GM18498 (cell line): ENCODE measurements at regions not wholly inside any gene's neighbourhood (a gene's known extent, or its start where the extent isn't known, plus 50 kb on each side); places are given as distances from the start of the nearest gene placed in this dataset.
"Not testable (repeated sequence)": the region's sequence is repeated elsewhere in the genome, so short reads cannot be mapped to it uniquely, and the experiment has no call there.

Experiments used
- ATAC-seq: cut with Tn5 transposase; IDR thresholded peaks from one replicate; pipeline ENCODE4 v1.9.1; 2021; ENCODE audit warnings: mild to moderate bottlenecking, moderate library complexity; ENCODE audit not compliant: unreplicated experiment

DNA sequence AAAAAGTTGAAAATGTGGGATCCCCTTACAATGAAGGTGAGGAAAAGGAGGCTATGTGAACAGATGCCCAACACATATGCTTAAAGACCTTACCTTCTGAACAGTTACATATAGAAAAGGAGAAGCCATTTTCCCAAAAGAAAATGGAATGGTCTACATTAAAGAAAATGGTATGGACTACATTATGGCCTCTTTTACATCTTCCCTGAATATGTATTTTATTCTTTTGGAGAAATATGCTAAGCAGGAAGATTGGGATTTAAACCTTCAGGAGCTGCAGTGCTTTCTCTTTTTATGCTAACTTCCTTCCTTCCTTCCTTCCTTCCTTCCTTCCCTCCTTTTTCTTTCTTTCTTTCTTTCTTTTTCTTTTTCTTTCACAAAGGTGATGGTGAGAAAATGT lies 155.4 kb downstream of the SEC23IP start:
- no peak for ATAC-seq

DNA sequence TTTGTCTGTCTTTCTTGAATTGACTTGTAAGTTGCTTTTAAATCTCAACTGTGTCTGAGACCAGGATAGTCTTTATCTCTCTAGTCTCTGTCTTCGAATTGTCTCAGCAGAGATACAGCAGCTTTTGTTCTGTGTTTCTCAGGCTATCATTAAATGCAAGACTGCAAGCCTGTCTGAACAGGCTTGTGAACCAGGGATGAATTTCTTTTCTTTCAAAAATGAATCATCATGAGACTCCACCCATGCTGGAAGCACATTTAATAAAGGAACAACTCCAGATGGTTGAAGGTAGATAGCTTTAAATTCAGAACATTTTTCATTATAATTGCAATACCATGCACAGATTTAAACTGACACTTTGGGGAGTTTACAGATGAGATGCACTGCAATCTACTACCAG lies 155.9 kb downstream of the SEC23IP start:
- no peak for ATAC-seq

DNA sequence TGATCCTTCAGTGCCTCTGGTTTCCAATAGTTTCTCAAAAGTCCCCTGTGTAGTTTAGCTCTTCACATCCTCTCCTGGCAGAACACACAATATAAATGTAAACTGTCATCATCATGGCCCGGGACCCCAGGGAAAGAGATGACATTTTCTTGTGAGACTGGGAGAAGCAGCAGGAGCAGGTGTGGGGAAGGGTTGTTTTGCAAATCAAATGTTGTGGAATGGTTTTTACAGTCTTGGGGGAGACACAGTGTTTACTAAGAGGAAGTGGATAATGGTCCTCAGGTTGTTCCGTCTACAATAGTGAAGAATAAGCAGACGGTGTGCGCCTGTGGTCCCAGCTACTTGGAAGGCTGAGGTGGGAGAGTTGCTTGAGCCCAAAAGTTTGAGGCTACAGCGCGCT lies 159.1 kb downstream of the SEC23IP start:
- ATAC-seq = no peak

DNA sequence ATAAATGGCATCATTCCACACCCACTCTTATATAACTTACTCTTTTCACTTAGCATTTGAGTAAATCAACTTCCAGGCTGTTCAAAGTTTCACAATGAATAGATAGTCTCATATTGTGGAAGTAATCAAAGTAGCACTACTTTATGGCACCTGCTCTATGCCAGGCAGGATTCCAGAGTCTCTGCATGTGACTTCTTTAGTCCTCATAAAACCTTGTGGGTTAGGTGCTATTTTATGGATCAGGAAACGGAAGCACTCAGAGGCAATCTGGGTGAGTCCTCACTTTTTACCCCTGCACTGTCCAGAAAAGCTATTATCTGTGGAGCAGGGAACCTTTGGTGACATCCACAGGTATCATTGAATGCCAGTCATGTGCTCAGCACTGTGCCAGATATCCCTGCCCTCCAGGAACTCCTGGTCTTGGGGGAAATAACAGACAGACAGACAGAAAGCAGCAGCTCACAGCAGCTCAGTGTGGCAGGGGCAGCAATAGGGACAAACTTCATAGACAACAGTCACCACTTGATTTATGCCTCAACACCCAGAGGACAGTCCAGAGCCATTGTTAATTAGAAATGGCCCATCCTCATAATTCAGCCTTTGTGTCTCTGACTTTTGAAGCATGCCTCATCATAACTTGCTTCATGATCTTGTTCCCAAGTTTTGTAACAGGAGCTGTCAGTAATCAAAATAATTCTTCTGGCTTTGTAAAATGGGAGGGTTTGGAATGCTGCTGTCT lies 160.6 kb downstream of the SEC23IP start:
- no peak for ATAC-seq

DNA sequence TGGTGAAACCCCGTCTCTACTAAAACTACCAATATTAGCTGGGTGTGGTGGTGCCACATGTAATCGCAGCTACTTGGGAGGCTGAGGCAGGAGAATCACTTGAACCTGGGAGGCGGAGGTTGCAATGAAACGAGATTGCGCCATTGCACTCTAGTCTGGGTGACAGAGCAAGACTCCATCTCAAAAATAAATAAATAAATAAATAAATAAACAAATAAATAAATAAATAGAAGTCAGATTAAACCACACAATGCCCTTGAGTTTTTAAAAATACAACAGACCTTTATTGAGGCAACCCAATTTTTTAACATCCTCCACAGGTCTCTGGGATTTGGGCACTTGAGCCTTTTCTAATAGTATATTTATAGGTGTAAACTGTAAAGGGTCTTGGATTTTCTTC lies 167.3 kb downstream of the SEC23IP start:
- not testable (repeated sequence) for ATAC-seq

DNA sequence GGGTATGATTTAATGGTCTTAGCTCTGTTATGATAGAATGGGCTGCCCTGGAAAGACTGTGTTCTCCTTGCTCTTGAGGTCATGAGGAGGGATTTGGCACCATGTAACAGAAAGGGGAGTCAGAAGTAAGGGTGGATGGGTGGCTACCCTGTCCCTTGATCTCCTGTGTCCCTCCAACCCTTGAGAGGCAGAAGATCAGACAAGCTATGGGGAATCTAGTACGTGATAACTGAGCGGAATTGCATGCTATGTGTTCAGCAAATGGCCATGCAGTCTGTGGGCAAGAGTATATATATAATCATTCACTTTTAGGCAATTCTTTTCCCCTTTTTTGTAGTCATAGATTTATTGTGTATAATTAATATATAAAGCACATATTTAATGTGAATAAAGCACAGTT lies 174.9 kb downstream of the SEC23IP start:
- ATAC-seq = no peak

DNA sequence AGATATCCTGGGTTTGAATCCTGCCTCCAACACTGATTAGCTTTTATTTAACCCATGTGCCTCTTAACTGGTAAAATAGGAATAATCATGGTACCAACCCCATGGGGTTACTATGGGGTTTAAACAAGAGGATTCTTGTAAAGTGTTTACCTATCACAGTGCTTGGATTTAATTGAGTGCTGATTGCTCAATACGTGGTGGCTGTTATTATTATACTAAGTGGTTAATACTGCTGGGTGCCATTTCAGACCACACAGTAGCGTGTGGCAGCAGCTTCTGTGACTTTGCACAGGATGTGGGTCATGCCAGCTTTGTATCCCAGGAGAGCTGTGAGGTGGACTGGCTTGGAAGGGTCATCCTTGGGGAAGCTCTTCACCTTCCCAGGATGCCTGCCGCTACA lies 177.2 kb downstream of the SEC23IP start:
- no peak for ATAC-seq

DNA sequence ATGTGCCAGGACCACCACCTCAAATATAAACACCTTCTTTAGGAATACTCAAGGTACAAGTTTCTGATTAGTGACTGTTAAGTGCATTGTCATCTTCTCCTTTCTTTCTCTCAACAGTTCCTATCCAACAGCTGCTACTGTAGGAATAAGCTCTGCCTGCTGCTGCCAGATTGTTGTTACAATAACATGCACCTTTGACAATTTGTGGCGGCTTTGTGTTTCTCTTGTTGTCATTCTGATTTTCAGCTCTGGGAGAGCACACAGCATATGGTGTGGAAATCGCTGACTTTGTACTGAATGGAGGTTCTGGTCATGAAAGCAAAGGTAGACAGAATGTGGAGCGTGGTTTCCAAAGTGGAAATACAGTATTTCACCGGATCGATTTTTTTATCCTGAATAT lies 182.8 kb downstream of the SEC23IP start:
- ATAC-seq = no peak

DNA sequence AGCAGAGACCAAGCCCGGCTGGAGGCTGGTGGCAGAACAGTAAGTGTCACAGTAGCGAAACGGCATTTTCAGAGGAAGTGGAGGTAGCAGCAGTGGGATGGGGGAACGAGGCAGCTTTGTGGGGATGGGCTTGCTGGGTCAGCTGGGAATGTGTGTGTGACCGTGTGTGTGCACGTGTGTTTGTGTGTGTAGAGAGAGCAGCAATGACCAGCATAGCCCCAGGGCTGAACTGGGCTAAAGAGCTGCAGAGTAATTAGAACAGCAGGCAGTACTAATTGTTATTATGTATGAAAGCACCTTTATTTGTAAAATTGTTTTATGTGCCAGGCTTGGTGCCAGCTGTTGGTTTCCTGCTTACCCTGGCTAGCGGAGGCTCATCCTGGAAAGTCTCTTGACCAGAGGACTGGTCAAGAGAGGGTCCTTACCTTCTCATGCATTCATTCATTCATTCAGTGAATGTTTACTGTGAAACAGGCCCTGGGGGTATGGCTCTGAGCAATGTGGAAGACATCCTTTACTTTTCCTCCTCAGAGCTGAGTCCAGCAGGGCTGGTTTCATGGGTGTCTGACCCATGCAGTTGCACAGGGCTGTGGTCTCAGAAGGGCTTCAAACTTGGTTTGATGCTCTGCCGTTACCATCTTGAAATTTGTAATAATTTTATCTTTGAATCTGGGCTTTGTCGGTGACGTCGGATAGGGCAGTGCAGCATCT lies 184.6 kb downstream of the SEC23IP start:
- ATAC-seq = no peak

DNA sequence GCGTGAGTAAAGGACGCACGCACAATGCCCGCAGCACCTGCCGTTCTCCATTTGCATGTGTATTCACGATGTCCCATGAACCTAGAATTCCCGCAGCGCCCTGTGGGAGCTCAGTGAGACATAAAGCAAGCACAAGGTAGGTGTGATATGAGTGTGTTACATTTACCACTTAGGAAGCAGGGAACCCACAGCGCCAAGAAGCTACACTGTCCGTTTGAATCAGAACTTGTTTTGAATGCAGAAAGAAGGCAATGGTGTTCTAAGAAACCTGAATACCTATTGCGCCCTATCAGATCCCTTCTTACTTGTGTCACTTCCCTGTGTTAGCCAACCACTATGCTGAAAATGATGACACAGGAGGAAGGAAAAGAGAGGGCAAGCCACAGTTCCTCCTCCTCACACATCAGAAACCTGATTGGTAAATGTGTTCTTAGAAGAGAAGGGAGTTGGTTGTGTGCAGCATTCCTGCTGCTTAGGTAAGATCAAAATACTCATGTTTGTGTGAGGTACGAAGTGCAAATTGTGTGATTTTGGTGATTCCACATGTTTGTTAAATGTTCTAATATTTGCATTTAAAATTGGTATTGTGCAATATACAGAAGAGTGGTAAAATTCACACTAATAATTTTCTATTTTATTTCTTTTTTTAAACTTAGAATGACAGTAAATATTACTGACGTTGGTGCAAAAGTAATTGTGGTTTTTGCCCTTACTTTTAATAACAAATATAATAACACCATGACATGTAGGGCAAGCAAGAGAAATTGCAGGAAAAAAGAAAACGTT lies 185.4 kb downstream of the SEC23IP start:
- no peak for ATAC-seq

DNA sequence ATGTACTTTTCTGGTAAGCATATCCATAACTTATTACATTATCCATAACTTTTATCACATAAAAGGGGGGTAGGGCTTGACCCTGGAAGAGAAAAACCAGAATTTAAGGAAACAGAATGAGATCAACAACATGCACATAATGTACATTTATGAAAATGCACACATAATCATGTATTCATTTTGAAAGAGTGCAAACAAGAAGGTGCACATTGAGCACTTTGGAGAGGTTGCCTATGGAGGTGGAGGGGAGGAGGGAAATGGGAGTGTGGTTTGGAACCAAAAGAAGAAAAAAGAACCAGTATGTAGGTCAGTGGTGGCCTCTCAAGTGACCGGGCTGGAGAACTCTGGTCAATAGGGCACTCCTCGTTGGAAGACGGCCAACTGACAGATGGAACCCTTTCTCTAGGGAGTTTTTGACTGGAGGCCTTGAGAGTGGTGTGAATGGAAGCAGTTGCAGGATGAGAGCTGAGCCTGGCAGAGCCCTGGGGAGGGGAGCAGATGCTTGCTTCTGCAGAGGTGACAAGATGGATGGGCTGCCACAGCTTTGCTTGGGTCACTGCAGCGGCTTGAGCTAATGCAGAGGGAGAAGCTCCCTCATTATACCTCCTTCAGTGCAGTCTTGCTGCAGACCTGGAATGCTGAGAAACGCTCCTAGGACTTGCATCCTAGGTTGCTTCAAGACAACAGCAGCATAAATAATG lies 192.7 kb downstream of the SEC23IP start:
- ATAC-seq = no peak

DNA sequence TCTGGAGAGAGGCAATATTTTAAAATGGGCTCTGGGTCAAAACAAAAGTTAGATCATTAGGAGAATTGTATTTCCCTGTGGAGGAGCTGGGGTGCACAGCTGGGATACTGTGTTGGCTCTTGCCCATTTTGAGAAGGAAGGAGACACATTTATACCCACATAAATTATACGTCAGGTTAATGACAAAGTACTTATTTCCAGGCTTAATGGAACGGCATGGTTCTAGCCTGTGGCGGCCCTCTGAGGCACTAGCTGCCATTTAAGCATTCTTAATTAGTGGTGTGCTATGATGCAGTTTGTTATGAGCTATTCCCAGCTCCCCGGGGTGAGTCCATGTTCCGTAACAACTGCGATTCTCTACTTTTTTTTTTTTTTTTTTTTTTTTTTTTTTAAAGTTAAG lies 193.5 kb downstream of the SEC23IP start:
- no peak for ATAC-seq

DNA sequence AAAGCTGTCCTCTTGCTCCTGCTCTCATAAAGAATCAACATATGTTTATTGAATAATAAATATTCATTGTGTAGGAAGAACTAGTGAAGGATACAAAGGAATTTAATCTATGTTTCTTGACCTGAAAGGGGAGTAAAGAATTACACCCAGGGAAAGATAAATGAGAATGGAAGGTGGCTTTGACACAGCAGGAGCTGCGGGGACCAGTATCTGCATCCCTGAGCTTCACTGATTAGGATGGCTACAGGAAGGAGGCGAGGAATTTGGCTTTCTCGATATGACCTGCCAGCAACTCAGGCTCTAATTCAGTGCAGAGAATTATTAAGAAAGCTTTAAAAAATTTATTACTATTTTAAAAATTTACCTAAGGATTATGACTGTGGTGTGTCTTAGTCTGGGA lies 194.6 kb downstream of the SEC23IP start:
- ATAC-seq = no peak

DNA sequence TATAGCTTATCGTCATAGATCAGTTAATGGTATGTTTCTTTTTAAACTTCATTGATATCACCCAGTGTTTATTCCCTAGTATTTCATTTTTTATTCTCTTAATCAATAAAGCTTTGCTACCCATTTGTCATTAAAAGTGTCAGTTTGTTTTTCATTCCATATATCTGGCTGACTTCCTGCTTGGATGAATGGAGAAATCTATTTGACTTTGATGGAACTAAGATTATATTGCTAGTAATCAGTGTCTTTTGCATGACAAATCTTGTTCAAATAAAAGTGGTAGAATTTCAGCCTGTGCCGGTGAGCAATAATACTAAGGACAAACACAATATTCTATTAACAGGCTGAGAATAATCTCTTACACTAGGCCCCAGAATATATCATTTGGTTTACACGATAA lies 203.3 kb downstream of the SEC23IP start:
- no peak for ATAC-seq

DNA sequence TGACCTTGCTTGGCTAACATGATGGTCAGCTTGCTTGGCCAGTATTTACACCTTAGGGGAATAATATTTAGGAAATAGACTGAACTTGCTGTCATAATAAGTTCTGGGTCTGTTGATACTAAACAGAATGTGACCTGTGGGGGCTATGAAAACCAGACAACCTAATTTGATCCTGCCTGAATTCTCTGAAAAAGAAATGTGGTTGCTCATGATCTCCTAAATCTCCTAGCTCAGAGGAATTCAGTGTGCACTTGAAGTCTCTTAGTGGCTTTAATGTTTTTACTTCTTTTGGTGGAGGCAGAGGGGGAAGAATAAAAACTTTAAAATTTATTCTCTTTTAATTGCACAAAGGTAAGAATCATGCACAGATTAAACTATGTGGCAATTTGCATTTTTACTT lies 205.2 kb downstream of the SEC23IP start:
- ATAC-seq = no peak

DNA sequence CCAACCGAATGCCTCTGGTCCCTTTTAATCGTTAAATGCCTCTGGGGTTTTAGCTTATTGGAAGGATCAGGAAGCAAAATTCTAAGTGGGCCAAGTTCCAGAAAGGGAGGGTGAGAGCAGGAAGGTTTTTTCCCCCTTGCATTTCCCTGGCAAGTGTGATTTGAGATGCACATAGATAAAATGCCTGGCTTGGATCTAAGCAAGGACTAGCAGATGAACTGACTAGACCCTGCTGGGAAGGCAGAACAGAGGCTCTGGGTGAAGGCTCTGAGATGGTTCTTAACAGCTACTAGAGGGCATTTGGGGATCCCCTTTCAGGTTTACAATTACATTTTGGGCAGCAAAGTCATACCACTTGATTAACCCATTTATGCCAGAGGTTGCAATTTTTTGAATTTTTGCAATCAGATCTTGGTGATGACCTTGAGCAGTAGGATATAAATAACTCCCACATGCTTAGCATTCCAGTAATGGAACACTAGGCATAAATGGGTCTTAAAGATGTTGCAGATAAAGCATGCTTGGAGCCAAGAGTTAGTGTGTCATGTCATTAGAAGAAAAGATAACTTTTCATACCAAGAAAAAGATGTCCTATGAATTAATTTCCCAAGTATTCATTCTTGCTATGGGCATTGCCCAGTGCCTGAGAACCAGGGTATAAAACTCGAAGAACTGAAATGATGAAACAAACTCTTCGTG lies 205.9 kb downstream of the SEC23IP start:
- ATAC-seq = no peak

DNA sequence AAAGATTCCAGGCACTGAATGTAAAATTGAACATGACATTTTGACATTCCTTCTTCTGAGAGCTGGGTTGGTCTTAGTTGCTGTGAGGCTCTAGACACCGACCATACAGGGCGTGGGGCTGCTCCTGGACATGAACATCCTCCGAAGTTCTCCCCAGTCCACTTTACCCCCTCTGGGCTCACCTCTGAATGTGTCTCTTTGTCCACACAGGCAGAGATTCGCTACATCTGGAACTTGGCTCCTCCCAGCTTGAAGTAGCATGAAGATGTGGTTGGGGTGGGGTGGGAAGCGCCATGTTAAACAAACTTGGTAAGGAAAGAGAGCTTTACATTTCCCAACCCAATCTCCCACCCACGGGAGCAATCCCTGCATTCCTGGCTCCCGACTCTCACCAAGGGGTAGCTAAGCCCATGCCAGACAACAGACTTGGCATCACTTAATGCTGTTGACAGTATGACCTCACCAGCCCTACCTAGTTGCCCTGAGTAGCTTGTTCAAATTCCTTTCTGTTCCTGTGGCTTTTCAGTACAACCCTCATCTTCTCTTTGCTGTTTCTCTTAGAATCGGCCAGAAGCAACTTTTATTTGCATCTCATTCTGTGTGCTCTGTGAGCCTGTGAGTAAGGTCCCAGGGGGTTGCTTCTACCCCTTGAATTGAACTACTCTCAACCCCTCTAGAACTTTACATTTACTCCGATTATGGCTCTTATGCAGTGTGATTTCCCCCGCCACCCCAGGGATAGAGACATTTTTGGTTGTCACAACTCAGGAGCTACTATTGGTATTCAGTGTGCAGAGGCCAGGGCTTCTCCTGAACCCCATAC lies 211.4 kb downstream of the SEC23IP start:
- no peak for ATAC-seq

DNA sequence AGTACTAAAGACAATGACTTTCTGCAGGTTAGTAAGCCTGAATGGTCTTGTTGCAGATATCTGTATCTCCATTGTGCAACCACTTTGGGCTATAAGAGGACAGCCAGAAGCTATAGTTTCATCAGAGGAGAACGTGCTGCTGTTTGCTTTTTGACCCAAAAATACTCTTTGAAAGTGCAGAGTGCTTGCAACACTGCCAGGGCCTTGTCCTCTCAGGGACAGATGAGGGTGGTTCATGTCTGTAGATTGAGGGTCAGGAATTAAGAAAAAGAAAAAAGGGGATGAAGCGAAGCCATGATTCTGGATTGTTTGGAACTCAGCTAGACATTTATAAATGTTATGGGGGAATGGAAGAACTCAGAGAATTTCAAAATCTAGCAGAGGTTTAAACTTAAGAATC lies 212.5 kb downstream of the SEC23IP start:
- no peak for ATAC-seq

DNA sequence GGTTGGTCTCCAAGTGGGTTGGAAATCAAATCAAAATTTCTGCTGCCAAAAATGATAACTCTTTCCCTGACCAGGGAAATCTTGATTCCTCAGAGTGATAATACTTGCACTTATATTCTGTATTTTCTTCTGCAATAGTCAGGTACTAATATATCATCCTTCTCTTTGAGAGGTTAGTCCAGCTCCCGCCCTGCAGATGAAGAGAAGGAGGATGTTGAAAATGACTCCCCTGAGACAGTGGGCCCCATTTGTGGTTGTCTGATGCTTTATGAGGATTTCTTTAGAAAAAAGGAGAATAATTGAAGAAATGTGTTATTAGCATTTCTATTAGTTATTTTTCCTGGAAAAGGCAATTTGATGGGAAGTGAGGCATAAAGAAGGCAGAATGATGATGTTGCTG lies 213.0 kb downstream of the SEC23IP start:
- ATAC-seq = no peak

DNA sequence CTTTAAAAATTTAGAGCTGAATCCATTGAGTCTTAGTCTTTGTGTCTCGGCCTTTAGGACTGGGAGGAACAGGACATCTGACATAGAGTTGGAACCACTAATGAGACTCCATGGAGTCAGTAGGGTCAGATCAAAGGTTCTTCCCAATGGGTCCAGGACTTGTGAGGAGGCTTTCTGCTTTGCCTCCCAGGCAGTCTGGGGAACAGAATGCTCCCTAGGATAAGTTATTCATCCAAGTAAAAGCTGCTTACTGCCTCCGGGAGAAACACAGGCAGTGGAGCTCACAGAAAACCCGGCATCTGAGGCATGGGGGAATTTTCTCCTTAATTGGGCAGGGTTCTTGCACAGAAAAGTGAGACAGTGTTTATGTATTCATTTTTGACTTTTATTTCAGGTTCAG lies 216.4 kb downstream of the SEC23IP start:
- ATAC-seq = no peak
